Keratinocyte (primary cell): ENCODE measurements at regions not wholly inside any gene's neighbourhood (a gene's known extent, or its start where the extent isn't known, plus 50 kb on each side); places are given as distances from the start of the nearest gene placed in this dataset.

Source experiments
- DNase-seq: peaks from one replicate; pipeline ENCODE4 v3.0.0-alpha.2; 2011; ENCODE audit warnings: low read depth, missing footprints, low spot score
- FAIRE-seq: peaks from 2 replicates; lab custom pipeline; 2011; peaks lifted over from hg19 to GRCh38; lab: Jason Lieb, UNC
- H2AFZ ChIP-seq: 2 replicates; pipeline ENCODE4 v1.6.0; 2012; ENCODE audit warnings: low read length, control low read depth, inconsistent platforms; ENCODE audit not compliant: control insufficient read depth
- H3K27ac ChIP-seq: 2 replicates; pipeline ENCODE4 v1.5.1; 2011; ENCODE audit warnings: low read length; ENCODE audit not compliant: control insufficient read depth, insufficient read depth
- H3K27me3 ChIP-seq: 3 replicates; pipeline ENCODE4 v1.6.0; 2011; ENCODE audit warnings: low read length; ENCODE audit not compliant: control insufficient read depth, insufficient read depth; ENCODE audit errors: extremely low read depth
- H3K36me3 ChIP-seq, 2 experiments: 2 replicates in 1 of 2; 3 replicates in 1 of 2; pipeline ENCODE4 v1.5.1; 2011; ENCODE audit warnings: low read length in 2 of 2, mild to moderate bottlenecking in 1 of 2; ENCODE audit not compliant: control insufficient read depth in 2 of 2, insufficient read depth in 2 of 2; ENCODE audit errors: extremely low read depth in 1 of 2
- H3K4me1 ChIP-seq: 3 replicates; pipeline ENCODE4 v1.5.1; 2011; ENCODE audit warnings: low read length; ENCODE audit not compliant: control insufficient read depth, insufficient read depth; ENCODE audit errors: extremely low read depth
- H3K4me2 ChIP-seq: 3 replicates; pipeline ENCODE4 v1.6.0; 2011; ENCODE audit warnings: low read depth, low read length; ENCODE audit not compliant: control insufficient read depth, insufficient read depth; ENCODE audit errors: extremely low read depth
- H3K4me3 ChIP-seq, 3 experiments: fragments of 200-600 bp in 1 of 3; sonication (generic) in 1 of 3; 2 replicates in 2 of 3; 3 replicates in 1 of 3; pipeline ENCODE4 v1.5.1; 2011 to 2016; ENCODE audit warnings: low read length in 3 of 3, mild to moderate bottlenecking in 3 of 3, control low read depth in 2 of 3, inconsistent platforms in 1 of 3, low read depth in 1 of 3, mixed read lengths in 1 of 3, mixed run types in 1 of 3, moderate library complexity in 1 of 3; ENCODE audit not compliant: control insufficient read depth in 2 of 3, insufficient read depth in 2 of 3; ENCODE audit errors: extremely low read depth in 1 of 3
- H3K79me2 ChIP-seq: 2 replicates; pipeline ENCODE4 v1.6.0; 2012; ENCODE audit warnings: low read length; ENCODE audit not compliant: control insufficient read depth, insufficient read depth
- H3K9ac ChIP-seq: 3 replicates; pipeline ENCODE4 v1.6.0; 2011; ENCODE audit warnings: low read length; ENCODE audit not compliant: control insufficient read depth, insufficient read depth; ENCODE audit errors: extremely low read depth
- H3K9me1 ChIP-seq: 3 replicates; pipeline ENCODE4 v1.6.0; 2011; ENCODE audit warnings: low read length; ENCODE audit not compliant: control insufficient read depth, insufficient read depth; ENCODE audit errors: extremely low read depth
- H3K9me3 ChIP-seq: 2 replicates; pipeline ENCODE4 v1.5.1; 2012; ENCODE audit warnings: low read depth, low read length; ENCODE audit not compliant: control insufficient read depth
- H4K20me1 ChIP-seq: 3 replicates; pipeline ENCODE4 v1.6.0; 2011; ENCODE audit warnings: low read length; ENCODE audit not compliant: control insufficient read depth, insufficient read depth; ENCODE audit errors: extremely low read depth
- CTCF ChIP-seq, 3 experiments: IDR thresholded peaks in 1 of 3; conservative IDR thresholded peaks in 1 of 3; optimal IDR thresholded peaks in 1 of 3; 2 replicates in 2 of 3; 3 replicates in 1 of 3; pipeline versions ENCODE3 to v1.5.1; 2011; ENCODE audit warnings: low read length in 3 of 3, mild to moderate bottlenecking in 3 of 3, moderate library complexity in 2 of 3, control low read depth in 1 of 3, inconsistent platforms in 1 of 3; ENCODE audit not compliant: insufficient read depth in 2 of 3; ENCODE audit errors: extremely low read depth in 1 of 3
- EZH2 ChIP-seq: IDR thresholded peaks from one replicate; pipeline ENCODE4 v1.6.1; 2012; ENCODE audit warnings: inconsistent platforms, mild to moderate bottlenecking, low read length, moderate library complexity
- dilution Hi-C: fragments of 300-500 bp; cut with MboI; formaldehyde crosslinking; loops from one replicate; pipeline ENCODE4 v1.7.0; 2020; ENCODE audit warnings: low sequenced_read_pairs; ENCODE audit not compliant: extremely low pct_ligation_motif_present

- dilution Hi-C loops: no loop called here
- Histone ChIP-seq H3K4me2 (no peak overlapping the region), H3K79me2 (no peaks in the 10 kb centered on the region), H3K9me1 (no peaks in the 10 kb centered on the region), H2AFZ (no peak overlapping the region), H3K27me3 (no peaks in the 10 kb centered on the region), H3K4me1 (no peaks in the 10 kb centered on the region), H4K20me1 (no peaks in the 10 kb centered on the region), H3K9ac (no peak overlapping the region), H3K9me3 (no peaks in the 10 kb centered on the region), H3K27ac (no peak overlapping the region), H3K4me3 (no peak overlapping the region), H3K36me3 (no peaks in the 10 kb centered on the region)
- no peak for TF ChIP-seq CTCF (optimal IDR thresholded peaks at IDR 0.05 in 1 of 3, IDR thresholded peaks at IDR 0.05 in 1 of 3, conservative IDR thresholded peaks at IDR 0.05 in 1 of 3; ENCODE audit: extremely low read depth in 1 of 3, insufficient read depth in 2 of 3, low read length in 3 of 3)
- no peak for TF ChIP-seq EZH2
- DNase-seq (no peak), FAIRE-seq (no peak)
Measured at GRCh38 chr5:174552428-174552827, 172.0 kb upstream of the MSX2 start.

GRCh38 chr5:174553556-174553955 is 170.8 kb upstream of the MSX2 start:
- H3K9me1 ChIP-seq: no peaks in the 10 kb centered on the region
- H3K4me3 ChIP-seq: no peak overlapping the region
- H3K4me1 ChIP-seq: no peaks in the 10 kb centered on the region
- FAIRE-seq: no peak
- H3K27ac ChIP-seq: no peak overlapping the region
- DNase-seq: no peak
- H3K27me3 ChIP-seq: no peaks in the 10 kb centered on the region
- H2AFZ ChIP-seq: no peak overlapping the region
- no peak overlapping the region for H3K9ac ChIP-seq
- no peaks in the 10 kb centered on the region for H4K20me1 ChIP-seq
- dilution Hi-C loops: no loop called here
- H3K36me3 ChIP-seq: no peaks in the 10 kb centered on the region
- no peaks in the 10 kb centered on the region for H3K9me3 ChIP-seq
- H3K79me2 ChIP-seq: no peaks in the 10 kb centered on the region
- H3K4me2 ChIP-seq: no peak overlapping the region
- no peak for TF ChIP-seq EZH2
- TF ChIP-seq CTCF (optimal IDR thresholded peaks at IDR 0.05 in 1 of 3, IDR thresholded peaks at IDR 0.05 in 1 of 3, conservative IDR thresholded peaks at IDR 0.05 in 1 of 3; ENCODE audit: extremely low read depth in 1 of 3, insufficient read depth in 2 of 3, low read length in 3 of 3): no peak
